ENCODE measurements at regions not wholly inside any gene's neighbourhood (a gene's known extent, or its start where the extent isn't known, plus 50 kb on each side); places are given as distances from the start of the nearest gene placed in this dataset.

DNA sequence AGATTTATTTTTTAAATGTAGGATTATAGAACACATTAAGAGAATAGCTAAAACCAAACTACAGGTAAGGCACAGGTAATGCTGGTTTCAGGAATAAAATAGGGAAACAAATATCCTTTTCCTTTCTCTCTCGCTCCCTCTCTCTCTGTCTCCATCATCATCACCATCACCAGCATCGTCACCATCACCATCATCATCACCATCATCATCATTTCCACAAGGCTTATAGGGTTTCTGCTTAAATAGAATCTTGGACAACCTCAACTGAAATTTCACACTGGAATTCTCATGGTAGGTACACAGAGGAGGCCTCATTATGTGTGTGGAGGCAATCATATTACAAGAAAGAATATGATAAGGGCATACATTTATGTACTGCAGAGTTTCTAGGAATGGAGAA is 823.6 kb downstream of the MAFB start:
- no peaks in the 10 kb centered on the region for H3K9me3 ChIP-seq
- DNase-seq (no peak), ATAC-seq (no peak)
- TF ChIP-seq, protein P1, sequence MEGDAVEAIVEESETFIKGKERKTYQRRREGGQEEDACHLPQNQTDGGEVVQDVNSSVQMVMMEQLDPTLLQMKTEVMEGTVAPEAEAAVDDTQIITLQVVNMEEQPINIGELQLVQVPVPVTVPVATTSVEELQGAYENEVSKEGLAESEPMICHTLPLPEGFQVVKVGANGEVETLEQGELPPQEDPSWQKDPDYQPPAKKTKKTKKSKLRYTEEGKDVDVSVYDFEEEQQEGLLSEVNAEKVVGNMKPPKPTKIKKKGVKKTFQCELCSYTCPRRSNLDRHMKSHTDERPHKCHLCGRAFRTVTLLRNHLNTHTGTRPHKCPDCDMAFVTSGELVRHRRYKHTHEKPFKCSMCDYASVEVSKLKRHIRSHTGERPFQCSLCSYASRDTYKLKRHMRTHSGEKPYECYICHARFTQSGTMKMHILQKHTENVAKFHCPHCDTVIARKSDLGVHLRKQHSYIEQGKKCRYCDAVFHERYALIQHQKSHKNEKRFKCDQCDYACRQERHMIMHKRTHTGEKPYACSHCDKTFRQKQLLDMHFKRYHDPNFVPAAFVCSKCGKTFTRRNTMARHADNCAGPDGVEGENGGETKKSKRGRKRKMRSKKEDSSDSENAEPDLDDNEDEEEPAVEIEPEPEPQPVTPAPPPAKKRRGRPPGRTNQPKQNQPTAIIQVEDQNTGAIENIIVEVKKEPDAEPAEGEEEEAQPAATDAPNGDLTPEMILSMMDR (IDR thresholded peaks at IDR 0.05), result no peak
- H3K36me3 ChIP-seq (ENCODE audit: low read depth), result no peaks in the 10 kb centered on the region
- intact Hi-C loops (cut with DNase I, micrococcal nuclease), result no loop called here
- H3K4me3 ChIP-seq, result no peak overlapping the region
- H3K4me1 ChIP-seq (ENCODE audit: low read depth), result no peaks in the 10 kb centered on the region

DNA sequence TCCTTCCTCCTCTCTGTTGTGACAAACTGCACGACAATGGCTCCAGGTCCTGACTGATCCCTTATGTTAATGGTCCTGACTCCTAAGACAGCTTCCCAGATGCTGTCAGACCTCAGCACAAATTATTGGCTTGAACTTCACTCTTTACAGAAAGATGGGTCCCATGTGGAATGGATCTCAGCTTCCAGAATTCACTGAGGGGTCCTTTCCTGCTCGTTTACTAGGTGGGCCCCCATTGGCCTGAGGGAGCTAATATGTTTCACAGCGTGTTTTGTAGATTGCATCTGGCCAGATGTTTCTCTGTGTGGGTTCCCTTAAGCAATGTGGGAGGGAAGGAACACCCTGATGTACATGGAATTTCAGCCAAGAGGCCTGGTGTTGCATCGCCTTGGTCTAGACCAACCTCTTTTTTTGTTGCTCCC is 826.6 kb downstream of the MAFB start:
- Histone ChIP-seq H3K4me1 (ENCODE audit: low read depth) (no peaks in the 10 kb centered on the region), H3K4me3 (no peak overlapping the region), H3K36me3 (ENCODE audit: low read depth) (no peaks in the 10 kb centered on the region), H3K9me3 (no peaks in the 10 kb centered on the region)
- intact Hi-C loops (cut with DNase I, micrococcal nuclease), result no loop called here
- no peak for ATAC-seq
- no peak for DNase-seq
- TF ChIP-seq, protein P1 (IDR thresholded peaks at IDR 0.05), result no peak

DNA sequence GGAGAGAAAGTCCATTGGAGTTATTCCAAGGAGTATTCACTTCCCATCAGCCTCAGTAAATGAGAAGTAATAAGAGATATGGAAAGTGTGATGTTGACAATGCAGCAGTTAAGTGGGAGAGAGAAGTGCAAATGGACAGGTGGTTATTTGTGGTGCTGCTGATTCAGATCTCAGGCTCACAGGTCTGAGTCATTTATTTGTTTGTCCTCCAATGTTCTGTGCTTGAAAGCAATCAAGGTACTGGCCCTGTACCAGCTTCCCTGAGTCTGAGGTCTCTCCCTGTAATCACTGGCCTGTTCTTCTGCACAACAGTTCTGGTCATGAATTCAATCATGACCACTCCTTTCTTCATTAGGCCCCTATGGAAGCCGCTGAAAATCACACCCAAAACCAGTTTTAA is 827.7 kb downstream of the MAFB start:
- no peak for DNase-seq

DNA sequence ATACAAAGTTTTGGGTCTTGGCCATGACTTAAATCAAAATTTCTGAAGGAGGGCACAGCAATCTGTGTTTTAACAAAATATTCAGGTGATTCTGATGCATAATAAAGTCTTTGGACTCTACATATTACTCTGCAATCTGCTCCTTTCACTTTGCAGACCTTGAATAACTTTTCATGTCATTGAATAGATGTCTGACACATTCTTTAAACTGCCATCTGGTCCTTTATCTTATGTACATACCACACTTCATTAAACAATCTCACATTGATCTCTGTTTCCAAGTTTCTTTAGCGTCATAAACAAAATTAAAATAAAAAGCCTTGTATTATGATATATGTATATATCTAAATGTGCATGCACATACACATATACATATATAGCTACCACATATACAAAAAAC is 831.2 kb downstream of the MAFB start:
- TF ChIP-seq, protein P1 (IDR thresholded peaks at IDR 0.05), result no peak
- Histone ChIP-seq H3K4me1 (ENCODE audit: low read depth) (no peaks in the 10 kb centered on the region), H3K9me3 (no peaks in the 10 kb centered on the region), H3K36me3 (ENCODE audit: low read depth) (no peaks in the 10 kb centered on the region), H3K4me3 (no peak overlapping the region)
- DNase-seq, result no peak
- intact Hi-C loops (cut with DNase I, micrococcal nuclease), result no loop called here
- no peak for ATAC-seq

More for the DNA sequence above, 827.7 kb downstream of the MAFB start:
- peak; percentile 67 for ATAC-seq
- Histone ChIP-seq H3K9me3 (no peaks in the 10 kb centered on the region), H3K36me3 (ENCODE audit: low read depth) (no peaks in the 10 kb centered on the region), H3K4me3 (no peak overlapping the region), H3K4me1 (ENCODE audit: low read depth) (no peaks in the 10 kb centered on the region)
- intact Hi-C loops (cut with DNase I, micrococcal nuclease), result no loop called here
- TF ChIP-seq, protein P1 (IDR thresholded peaks at IDR 0.05), result no peak

DNA sequence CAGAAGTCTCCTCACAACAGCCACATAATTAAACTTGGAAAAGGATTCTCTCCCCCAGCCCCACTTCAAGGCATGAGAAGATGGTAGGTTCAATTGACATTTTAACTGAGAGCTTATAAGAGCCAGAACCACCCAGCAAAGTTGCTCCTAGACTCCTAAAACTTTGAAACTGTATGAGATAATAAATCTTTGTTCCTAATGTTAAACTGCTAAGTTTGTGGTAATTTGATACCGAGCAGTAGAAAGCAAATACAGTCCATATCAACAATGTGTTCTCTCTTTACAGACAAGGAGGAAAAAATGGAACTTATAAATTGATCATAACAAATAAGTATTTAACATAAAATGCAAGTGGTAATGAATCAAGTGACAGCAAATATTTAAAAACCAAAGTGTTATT is 831.8 kb downstream of the MAFB start:
- H3K4me1 ChIP-seq (ENCODE audit: low read depth), result no peaks in the 10 kb centered on the region
- TF ChIP-seq, protein P1 (IDR thresholded peaks at IDR 0.05), result no peak
- no peaks in the 10 kb centered on the region for H3K36me3 ChIP-seq (ENCODE audit: low read depth)
- no peaks in the 10 kb centered on the region for H3K9me3 ChIP-seq
- ATAC-seq (no peak), DNase-seq (no peak)
- H3K4me3 ChIP-seq, result no peak overlapping the region
- intact Hi-C loops (cut with DNase I, micrococcal nuclease), result no loop called here

DNA sequence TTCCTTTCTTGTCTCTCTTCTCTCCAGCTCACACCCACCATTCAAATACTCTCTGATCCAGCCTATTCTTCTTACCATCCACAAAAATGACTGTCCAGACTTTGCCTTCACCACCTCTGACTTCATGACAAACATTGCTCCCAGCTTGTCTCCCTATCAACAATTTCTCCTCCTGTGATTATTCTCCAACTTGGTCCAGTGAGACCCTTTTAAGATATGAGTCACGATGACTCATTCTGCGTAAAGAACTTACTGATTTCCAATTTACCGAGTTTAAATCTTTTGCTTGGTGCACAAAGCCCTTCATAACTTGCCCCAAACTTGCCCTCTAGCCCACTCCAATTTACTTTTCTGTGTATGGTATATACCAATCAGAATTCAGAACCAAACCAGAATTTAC is 833.2 kb downstream of the MAFB start:
- intact Hi-C loops (cut with DNase I, micrococcal nuclease), result no loop called here
- Histone ChIP-seq H3K4me3 (no peak overlapping the region), H3K9me3 (no peaks in the 10 kb centered on the region), H3K36me3 (ENCODE audit: low read depth) (no peaks in the 10 kb centered on the region), H3K4me1 (ENCODE audit: low read depth) (no peaks in the 10 kb centered on the region)
- ATAC-seq (no peak), DNase-seq (no peak)
- TF ChIP-seq, protein P1 (IDR thresholded peaks at IDR 0.05), result no peak
